SK-N-MC (cell line): ENCODE measurements at regions not wholly inside any gene's neighbourhood (a gene's known extent, or its start where the extent isn't known, plus 50 kb on each side); places are given as distances from the start of the nearest gene placed in this dataset.
"Not testable (repeated sequence)": the region's sequence is repeated elsewhere in the genome, so short reads cannot be mapped to it uniquely, and the experiment has no call there.

Experiments
- EZH2 ChIP-seq: fragments of 200-600 bp; sonication (generic); IDR thresholded peaks from one replicate; pipeline ENCODE4 v1.6.1; 2017; ENCODE audit warnings: antibody characterized with exemption
- POLR2AphosphoS5 ChIP-seq: IDR thresholded peaks from 2 replicates; pipeline ENCODE4 v1.6.1; 2012; ENCODE audit warnings: mild to moderate bottlenecking, low read depth, low read length, borderline replicate concordance

GRCh38 chr18:29359222-29359621 is 1182.3 kb upstream of the CDH2 start:
- TF ChIP-seq POLR2AphosphoS5, EZH2: not testable (repeated sequence)
